Stomach (tissue), 4 donors: ENCODE measurements at regions not wholly inside any gene's neighbourhood (a gene's known extent, or its start where the extent isn't known, plus 50 kb on each side); places are given as distances from the start of the nearest gene placed in this dataset.

Experiments
- CTCF ChIP-seq, 7 experiments: fragments of 450-650 bp in 4 of 7; fragments of 200-600 bp in 3 of 7; sonication (generic) in 3 of 7; IDR thresholded peaks; one replicate each; pipeline ENCODE4 v1.5.1; 2016 to 2019; ENCODE audit warnings: antibody characterized with exemption in 7 of 7, control low read depth in 2 of 7, mild to moderate bottlenecking in 1 of 7
- POLR2A ChIP-seq, 4 donors: fragments of 450-650 bp; IDR thresholded peaks; one replicate each; pipeline ENCODE4 v1.6.1; 2016; ENCODE audit warnings: antibody characterized with exemption in 4 of 4, control low read depth in 2 of 4, mild to moderate bottlenecking in 1 of 4, moderate library complexity in 1 of 4
- POLR2AphosphoS5 ChIP-seq, 3 donors: sonication (generic); formaldehyde crosslinking; IDR thresholded peaks; one replicate each; pipeline ENCODE4 v1.6.1; 2016; ENCODE audit warnings: antibody characterized with exemption in 3 of 3

GRCh38 chrX:18051690-18052089, 169.0 kb downstream of the BEND2 start:
- no peak for TF ChIP-seq CTCF (IDR thresholded peaks at IDR 0.05)
- no peak for TF ChIP-seq POLR2A (IDR thresholded peaks at IDR 0.05)
- TF ChIP-seq POLR2AphosphoS5 (IDR thresholded peaks at IDR 0.05) = no peak
